ENCODE measurements at regions not wholly inside any gene's neighbourhood (a gene's known extent, or its start where the extent isn't known, plus 50 kb on each side); places are given as distances from the start of the nearest gene placed in this dataset.

- H3K9ac ChIP-seq (ENCODE audit: low read depth in 1 of 2, low read length in 2 of 2) = no peak overlapping the region
- H3K27ac ChIP-seq (ENCODE audit: low read depth in 1 of 2, low read length in 2 of 2) = no peak overlapping the region
- peaks cover 0 to 2% (median 0%) of the 10 kb centered on the region in 4 donors for H3K27me3 ChIP-seq (ENCODE audit: control insufficient read depth in 4 of 4, insufficient read depth in 4 of 4, low read length in 3 of 4)
- no peaks in the 10 kb centered on the region for H3K36me3 ChIP-seq (ENCODE audit: control insufficient read depth in 4 of 4, insufficient read depth in 3 of 4, low read depth in 1 of 4, low read length in 3 of 4)
- no peak for DNase-seq (ENCODE audit: low spot score)
- H3K4me1 ChIP-seq (ENCODE audit: control insufficient read depth in 4 of 4, insufficient read depth in 4 of 4, low read length in 3 of 4) = no peaks in the 10 kb centered on the region
- no peaks in the 10 kb centered on the region for H3K9me3 ChIP-seq (ENCODE audit: control insufficient read depth in 4 of 4, low read length in 3 of 4)
- no peak overlapping the region for H3K4me3 ChIP-seq (ENCODE audit: low read depth in 1 of 3, low read length in 3 of 3)
- no peak for TF ChIP-seq HNF4G (IDR thresholded peaks at IDR 0.05)
- TF ChIP-seq MAX (IDR thresholded peaks at IDR 0.05) = no peak
- TF ChIP-seq RAD21 (IDR thresholded peaks at IDR 0.05) = no peak
- no peak for TF ChIP-seq YY1 (IDR thresholded peaks at IDR 0.05)
- no peak for TF ChIP-seq ATF3 (IDR thresholded peaks at IDR 0.05)
- no peak for TF ChIP-seq EGR1 (IDR thresholded peaks at IDR 0.05; ENCODE audit: low read depth in 2 of 2)
- no peak for TF ChIP-seq ZBTB33 (IDR thresholded peaks at IDR 0.05)
- no peak for TF ChIP-seq CTCF (IDR thresholded peaks at IDR 0.05; ENCODE audit: low read depth, low read length, missing input control)
- no peak for TF ChIP-seq JUND (IDR thresholded peaks at IDR 0.05)
- 86% methylated on average over 6 of the region's 6 CpGs for WGBS
Measured at GRCh38 chr7:68484731-68485130, 1113.5 kb upstream of the AUTS2 start.

- Histone ChIP-seq H3K27ac (ENCODE audit: low read depth in 1 of 2, low read length in 2 of 2) (no peak overlapping the region), H3K36me3 (ENCODE audit: control insufficient read depth in 4 of 4, insufficient read depth in 3 of 4, low read depth in 1 of 4, low read length in 3 of 4) (no peaks in the 10 kb centered on the region), H3K27me3 (ENCODE audit: control insufficient read depth in 4 of 4, insufficient read depth in 4 of 4, low read length in 3 of 4) (peaks cover 0 to 2% (median 0%) of the 10 kb centered on the region in 4 donors), H3K4me1 (ENCODE audit: control insufficient read depth in 4 of 4, insufficient read depth in 4 of 4, low read length in 3 of 4) (no peaks in the 10 kb centered on the region), H3K4me3 (ENCODE audit: low read depth in 1 of 3, low read length in 3 of 3) (no peak overlapping the region), H3K9me3 (ENCODE audit: control insufficient read depth in 4 of 4, low read length in 3 of 4) (no peaks in the 10 kb centered on the region), H3K9ac (ENCODE audit: low read depth in 1 of 2, low read length in 2 of 2) (no peak overlapping the region)
- 58% methylated on average over 2 of the region's 2 CpGs for WGBS
- no peak for TF ChIP-seq ATF3 (IDR thresholded peaks at IDR 0.05)
- TF ChIP-seq YY1 (IDR thresholded peaks at IDR 0.05) = no peak
- no peak for TF ChIP-seq GABPA (IDR thresholded peaks at IDR 0.05 in 1 of 2, conservative IDR thresholded peaks at IDR 0.05 in 1 of 2)
- no peak for DNase-seq (ENCODE audit: low spot score)
Measured at GRCh38 chr7:68485253-68485917, 1112.9 kb upstream of the AUTS2 start.

GRCh38 chr7:68488341-68489060 lies 1109.8 kb upstream of the AUTS2 start:
- 69% methylated on average over 8 of the region's 8 CpGs for WGBS
- H3K9ac ChIP-seq (ENCODE audit: low read depth in 1 of 2, low read length in 2 of 2) = no peak overlapping the region
- H3K9me3 ChIP-seq (ENCODE audit: control insufficient read depth in 4 of 4, low read length in 3 of 4) = peaks cover 0 to 7% (median 3%) of the 10 kb centered on the region in 4 donors
- no peak overlapping the region for H3K27ac ChIP-seq (ENCODE audit: low read depth in 1 of 2, low read length in 2 of 2)
- no peak for DNase-seq (ENCODE audit: low spot score)
- H3K36me3 ChIP-seq (ENCODE audit: control insufficient read depth in 4 of 4, insufficient read depth in 3 of 4, low read depth in 1 of 4, low read length in 3 of 4) = no peaks in the 10 kb centered on the region
- H3K4me3 ChIP-seq (ENCODE audit: low read depth in 1 of 3, low read length in 3 of 3) = no peak overlapping the region
- H3K27me3 ChIP-seq (ENCODE audit: control insufficient read depth in 4 of 4, insufficient read depth in 4 of 4, low read length in 3 of 4) = peaks cover 0 to 2% (median 0%) of the 10 kb centered on the region in 4 donors
- H3K4me1 ChIP-seq (ENCODE audit: control insufficient read depth in 4 of 4, insufficient read depth in 4 of 4, low read length in 3 of 4) = no peaks in the 10 kb centered on the region
- no peak for TF ChIP-seq MAX (IDR thresholded peaks at IDR 0.05)
- TF ChIP-seq GABPA (IDR thresholded peaks at IDR 0.05 in 1 of 2, conservative IDR thresholded peaks at IDR 0.05 in 1 of 2) = no peak
- no peak for TF ChIP-seq NR2F2 (IDR thresholded peaks at IDR 0.05)
- no peak for TF ChIP-seq TAF1 (conservative IDR thresholded peaks at IDR 0.05)
- TF ChIP-seq EGR1 (IDR thresholded peaks at IDR 0.05; ENCODE audit: low read depth in 2 of 2) = no peak
- no peak for TF ChIP-seq YY1 (IDR thresholded peaks at IDR 0.05)
- no peak for TF ChIP-seq FOXA1 (IDR thresholded peaks at IDR 0.05)
- TF ChIP-seq RAD21 (IDR thresholded peaks at IDR 0.05) = no peak
- TF ChIP-seq SP1 (IDR thresholded peaks at IDR 0.05) = no peak
- no peak for TF ChIP-seq JUND (IDR thresholded peaks at IDR 0.05)
- no peak for TF ChIP-seq ZBTB33 (IDR thresholded peaks at IDR 0.05)
